ENCODE measurements at regions not wholly inside any gene's neighbourhood (a gene's known extent, or its start where the extent isn't known, plus 50 kb on each side); places are given as distances from the start of the nearest gene placed in this dataset.

DNA sequence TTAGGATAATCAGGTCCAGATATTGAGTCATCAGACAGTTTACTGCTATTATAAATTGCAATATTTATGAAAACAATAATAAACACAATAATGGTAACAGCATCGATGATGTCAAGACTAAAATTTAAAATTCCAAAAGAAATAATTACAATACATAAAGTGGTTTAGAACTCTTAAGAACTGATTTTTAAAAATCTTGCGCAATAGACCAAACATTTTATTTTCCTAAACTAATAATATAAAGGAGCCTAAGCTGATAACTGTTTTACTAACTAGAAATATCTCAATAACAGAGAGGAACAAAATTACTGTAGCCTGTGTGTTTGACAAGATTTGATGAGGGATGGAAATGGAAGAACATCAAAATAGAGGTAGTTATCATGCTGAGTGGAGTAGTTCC lies 93.9 kb upstream of the TRHDE start:
- no peak for TF ChIP-seq EZH2 (IDR thresholded peaks at IDR 0.05; ENCODE audit: borderline replicate concordance, low read length)
- TF ChIP-seq, protein P1, sequence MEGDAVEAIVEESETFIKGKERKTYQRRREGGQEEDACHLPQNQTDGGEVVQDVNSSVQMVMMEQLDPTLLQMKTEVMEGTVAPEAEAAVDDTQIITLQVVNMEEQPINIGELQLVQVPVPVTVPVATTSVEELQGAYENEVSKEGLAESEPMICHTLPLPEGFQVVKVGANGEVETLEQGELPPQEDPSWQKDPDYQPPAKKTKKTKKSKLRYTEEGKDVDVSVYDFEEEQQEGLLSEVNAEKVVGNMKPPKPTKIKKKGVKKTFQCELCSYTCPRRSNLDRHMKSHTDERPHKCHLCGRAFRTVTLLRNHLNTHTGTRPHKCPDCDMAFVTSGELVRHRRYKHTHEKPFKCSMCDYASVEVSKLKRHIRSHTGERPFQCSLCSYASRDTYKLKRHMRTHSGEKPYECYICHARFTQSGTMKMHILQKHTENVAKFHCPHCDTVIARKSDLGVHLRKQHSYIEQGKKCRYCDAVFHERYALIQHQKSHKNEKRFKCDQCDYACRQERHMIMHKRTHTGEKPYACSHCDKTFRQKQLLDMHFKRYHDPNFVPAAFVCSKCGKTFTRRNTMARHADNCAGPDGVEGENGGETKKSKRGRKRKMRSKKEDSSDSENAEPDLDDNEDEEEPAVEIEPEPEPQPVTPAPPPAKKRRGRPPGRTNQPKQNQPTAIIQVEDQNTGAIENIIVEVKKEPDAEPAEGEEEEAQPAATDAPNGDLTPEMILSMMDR (conservative IDR thresholded peaks at IDR 0.05 in 1 of 2, IDR thresholded peaks at IDR 0.05 in 1 of 2; ENCODE audit: extremely low read depth in 1 of 2, insufficient read depth in 1 of 2, low read depth in 1 of 2, low read length in 2 of 2): no peak
